Activated T-cell treated with anti-CD3 and anti-CD28 coated beads, Interleukin-2, amount 50 U/mL, for 72 hours (primary cell): ENCODE measurements at regions not wholly inside any gene's neighbourhood (a gene's known extent, or its start where the extent isn't known, plus 50 kb on each side); places are given as distances from the start of the nearest gene placed in this dataset.
A peak's percentile ranks its signal among the peaks of the same experiment; 100 is the strongest.

Experiments used
- ATAC-seq, 2 donors: fragments of 150-1000 bp; cut with Tn5 transposase; replicated peaks in 1 of 2; 2 replicates each; pipeline ENCODE4 v1.10.0; 2021; ENCODE audit warnings: moderate library complexity in 2 of 2, mild to moderate bottlenecking in 1 of 2
- DNase-seq, 2 donors: peaks; one replicate each; pipeline ENCODE4 v3.0.0; 2021 to 2022; ENCODE audit warnings: mixed read lengths in 1 of 2
- H3K27ac Mint-ChIP-seq: one replicate; pipeline ENCODE4 v1.8.0; 2022; ENCODE audit warnings: mild to moderate bottlenecking, moderate library complexity, mixed read lengths
- H3K27me3 Mint-ChIP-seq: one replicate; pipeline ENCODE4 v1.8.0; 2022; ENCODE audit warnings: low read depth, mixed read lengths
- H3K36me3 Mint-ChIP-seq, 2 donors: one replicate each; pipeline ENCODE4 v1.8.0; 2022; ENCODE audit warnings: mixed read lengths in 2 of 2, mild to moderate bottlenecking in 1 of 2; ENCODE audit not compliant: insufficient read depth in 2 of 2
- H3K4me1 Mint-ChIP-seq: one replicate; pipeline ENCODE4 v1.8.0; 2022; ENCODE audit warnings: low read depth, mixed read lengths
- H3K4me3 Mint-ChIP-seq, 2 donors: one replicate each; pipeline ENCODE4 v1.8.0; 2022; ENCODE audit warnings: mild to moderate bottlenecking in 2 of 2, mixed read lengths in 2 of 2, moderate library complexity in 2 of 2
- H3K9me3 Mint-ChIP-seq, 2 donors: one replicate each; pipeline ENCODE4 v1.8.0; 2022; ENCODE audit warnings: mixed read lengths in 2 of 2

DNA sequence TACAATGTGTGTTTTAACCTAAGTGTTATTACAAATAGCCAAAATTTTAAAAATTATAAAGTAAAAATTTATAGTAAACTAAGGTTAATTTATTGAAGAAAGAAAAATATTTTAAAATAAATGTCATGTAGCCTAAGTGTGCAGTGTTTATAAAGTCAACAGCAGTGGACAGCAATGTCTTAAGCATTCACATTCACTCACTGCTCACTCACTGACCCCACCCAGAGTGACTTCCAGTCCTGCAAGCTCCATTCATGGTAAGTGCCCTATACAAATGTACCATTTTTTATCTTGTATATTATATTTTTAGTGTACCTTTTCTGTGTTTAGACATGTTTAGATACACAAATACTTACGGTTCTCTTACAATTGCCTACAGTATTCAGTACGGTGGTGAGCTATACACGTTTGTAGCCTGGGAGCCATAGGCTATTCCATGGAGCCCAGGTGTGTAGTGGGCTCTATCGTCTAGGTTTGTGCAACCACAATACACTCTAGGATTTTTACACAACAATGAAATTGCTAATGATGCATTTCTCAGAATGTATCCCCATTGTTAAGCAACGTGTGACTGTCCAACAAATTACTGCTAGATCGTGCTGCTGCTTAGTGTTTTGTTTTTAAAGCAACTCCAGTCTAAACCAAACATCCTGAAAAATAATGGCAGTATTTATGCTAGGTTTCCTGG, 108.9 kb upstream of the NAMPT start:
- Mint-ChIP-seq H3K36me3 (peaks cover 5 to 9% of the 10 kb centered on the region in 2 donors), H3K27ac (no peak overlapping the region), H3K4me1 (peaks cover 18% of the 10 kb centered on the region), H3K9me3 (peaks cover 2 to 4% of the 10 kb centered on the region in 2 donors), H3K4me3 (no peak overlapping the region), H3K27me3 (peaks cover 59% of the 10 kb centered on the region)
- DNase-seq (no peak), ATAC-seq (no peak)

DNA sequence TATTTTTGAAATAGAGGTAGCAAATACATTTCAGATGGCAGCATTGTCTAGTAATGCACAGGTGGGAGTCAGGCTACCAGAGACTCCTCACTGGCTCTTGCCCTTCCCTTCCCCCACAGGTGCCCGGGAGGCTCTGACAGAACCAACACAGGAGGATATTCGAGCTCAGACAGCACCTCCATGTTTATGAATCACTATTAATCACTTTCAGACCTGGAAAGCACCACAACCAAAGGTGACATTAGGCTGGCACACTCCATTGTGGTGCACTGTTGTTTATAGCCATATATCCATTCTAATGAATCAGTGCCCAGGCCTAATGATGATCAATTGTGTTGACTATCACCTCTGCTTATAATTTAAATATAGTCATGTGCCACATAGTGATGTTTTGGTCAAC, 107.8 kb upstream of the NAMPT start:
- peaks cover 2 to 4% of the 10 kb centered on the region in 2 donors for H3K9me3 Mint-ChIP-seq
- peaks cover 48% of the 10 kb centered on the region for H3K27me3 Mint-ChIP-seq
- peaks cover 12% of the 10 kb centered on the region for H3K4me1 Mint-ChIP-seq
- no peak for ATAC-seq
- no peak for DNase-seq
- H3K27ac Mint-ChIP-seq = no peak overlapping the region
- H3K36me3 Mint-ChIP-seq = peaks cover 5 to 9% of the 10 kb centered on the region in 2 donors
- no peak overlapping the region for H3K4me3 Mint-ChIP-seq

DNA sequence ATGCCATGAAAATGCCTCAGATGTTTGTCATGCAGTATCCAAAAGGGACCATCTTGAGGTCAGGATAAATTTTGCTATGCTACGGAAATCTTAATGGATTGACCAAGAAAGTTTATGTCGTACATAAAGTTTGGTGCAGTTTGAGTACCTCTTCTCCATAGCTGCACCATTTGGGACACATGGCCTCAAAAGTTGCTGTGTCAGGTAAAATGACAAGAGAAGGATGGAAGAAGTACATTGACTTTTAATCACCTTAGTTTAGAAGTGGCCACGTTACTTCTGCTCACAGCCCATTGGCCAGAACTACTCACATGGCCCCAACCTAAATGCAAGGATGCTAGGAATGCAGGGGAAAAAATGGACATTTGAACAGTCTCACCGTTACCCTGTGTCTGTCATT, 107.4 kb upstream of the NAMPT start:
- Mint-ChIP-seq H3K36me3 (peaks cover 5 to 9% of the 10 kb centered on the region in 2 donors), H3K27ac (no peak overlapping the region), H3K27me3 (peaks cover 48% of the 10 kb centered on the region), H3K4me3 (no peak overlapping the region), H3K9me3 (peaks cover 2 to 4% of the 10 kb centered on the region in 2 donors), H3K4me1 (peaks cover 12% of the 10 kb centered on the region)
- DNase-seq (no peak), ATAC-seq (no peak)

DNA sequence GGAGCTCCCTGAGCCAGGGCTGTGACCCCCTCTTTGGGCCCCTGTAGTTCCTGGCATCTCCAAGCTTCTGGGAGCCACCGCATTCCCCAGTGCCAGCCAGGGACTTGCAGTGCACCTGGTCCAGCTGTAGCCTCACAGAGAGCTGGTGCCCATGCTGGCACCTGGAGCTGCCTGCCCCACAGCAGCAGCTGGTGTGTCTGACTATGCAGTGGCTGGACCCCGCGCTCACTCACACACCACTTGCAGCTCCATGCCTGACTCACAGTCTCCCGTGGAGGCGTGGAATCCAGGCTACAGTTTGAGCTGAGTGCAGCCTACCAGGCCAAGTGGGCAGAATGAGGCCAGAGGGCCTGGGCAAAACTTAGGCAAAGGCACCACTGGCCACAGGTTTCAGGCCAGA, 102.2 kb upstream of the NAMPT start:
- DNase-seq (no peak), ATAC-seq (no peak)
- peaks cover 34% of the 10 kb centered on the region for H3K27me3 Mint-ChIP-seq
- peaks cover 0 to 2% of the 10 kb centered on the region in 2 donors for H3K36me3 Mint-ChIP-seq
- no peaks in the 10 kb centered on the region for H3K4me1 Mint-ChIP-seq
- H3K9me3 Mint-ChIP-seq = no peaks in the 10 kb centered on the region
- H3K27ac Mint-ChIP-seq = no peak overlapping the region
- H3K4me3 Mint-ChIP-seq = no peak overlapping the region

DNA sequence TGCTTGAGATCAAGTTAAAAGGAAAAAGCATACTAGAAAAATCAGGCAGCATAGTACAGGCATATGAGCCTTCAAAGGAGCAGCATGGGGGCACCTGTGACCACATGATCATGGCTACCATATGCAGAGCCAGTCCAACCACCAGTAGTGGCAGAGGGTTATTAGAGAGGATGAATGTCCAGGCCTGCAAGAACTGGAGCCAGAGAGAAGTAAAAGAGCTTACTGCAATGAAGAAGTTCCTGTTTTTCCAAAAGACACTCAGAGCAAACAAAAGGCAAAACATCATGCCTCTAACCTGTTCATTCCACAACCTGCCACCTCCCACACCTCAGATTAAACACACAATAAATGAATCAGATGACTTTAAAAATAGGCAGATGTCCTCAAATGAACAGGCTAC, 99.6 kb upstream of the NAMPT start:
- DNase-seq (no peak), ATAC-seq (no peak)
- Mint-ChIP-seq H3K4me1 (peaks cover 11% of the 10 kb centered on the region), H3K27me3 (peaks cover 45% of the 10 kb centered on the region), H3K36me3 (peaks cover 0 to 2% of the 10 kb centered on the region in 2 donors), H3K9me3 (no peaks in the 10 kb centered on the region), H3K4me3 (no peak overlapping the region), H3K27ac (no peak overlapping the region)

GRCh38 chr7:106382929-106383328, 98.1 kb upstream of the NAMPT start:
- H3K9me3 Mint-ChIP-seq = no peaks in the 10 kb centered on the region
- H3K4me1 Mint-ChIP-seq = peaks cover 15% of the 10 kb centered on the region
- H3K4me3 Mint-ChIP-seq = no peak overlapping the region
- no peak overlapping the region for H3K27ac Mint-ChIP-seq
- H3K27me3 Mint-ChIP-seq = peaks cover 45% of the 10 kb centered on the region
- ATAC-seq = no peak
- DNase-seq = no peak
- peaks cover 0 to 2% of the 10 kb centered on the region in 2 donors for H3K36me3 Mint-ChIP-seq

DNA sequence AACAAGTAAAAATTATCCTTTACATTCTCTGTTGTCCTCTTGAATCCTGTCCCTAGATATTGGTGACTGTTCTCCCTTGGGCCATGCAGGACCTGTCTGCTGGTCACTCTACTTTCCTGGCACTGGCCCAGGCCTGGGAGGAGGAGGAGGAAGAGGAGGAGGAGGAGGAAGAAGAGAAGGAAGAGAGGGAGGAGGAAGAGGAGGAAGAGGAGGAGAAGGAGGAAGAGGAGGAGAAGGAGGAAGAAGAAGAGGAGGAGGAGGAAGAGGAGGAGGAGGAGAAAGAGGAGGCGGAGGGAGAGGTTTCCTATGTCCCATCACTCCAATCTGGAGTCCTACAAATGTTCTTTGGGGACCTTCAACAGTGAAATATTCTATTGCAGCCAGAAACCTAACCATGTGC, 97.3 kb upstream of the NAMPT start:
- Mint-ChIP-seq H3K36me3 (peaks cover 0 to 2% of the 10 kb centered on the region in 2 donors), H3K4me1 (peaks cover 23% of the 10 kb centered on the region), H3K4me3 (no peak overlapping the region), H3K27me3 (peaks cover 41% of the 10 kb centered on the region), H3K9me3 (no peaks in the 10 kb centered on the region), H3K27ac (no peak overlapping the region)
- DNase-seq (no peak), ATAC-seq (no peak)

- Mint-ChIP-seq H3K36me3 (peaks cover 0 to 2% of the 10 kb centered on the region in 2 donors), H3K4me3 (no peak overlapping the region), H3K27me3 (peaks cover 38% of the 10 kb centered on the region), H3K4me1 (peaks cover 24% of the 10 kb centered on the region), H3K9me3 (no peaks in the 10 kb centered on the region), H3K27ac (no peak overlapping the region)
- DNase-seq (no peak), ATAC-seq (no peak)
Measured at GRCh38 chr7:106381252-106381651, 96.5 kb upstream of the NAMPT start.

GRCh38 chr7:106377847-106378361, 93.1 kb upstream of the NAMPT start:
- Mint-ChIP-seq H3K4me1 (peaks cover 24% of the 10 kb centered on the region), H3K27ac (no peak overlapping the region), H3K27me3 (peaks cover 22% of the 10 kb centered on the region), H3K36me3 (no peaks in the 10 kb centered on the region), H3K9me3 (no peaks in the 10 kb centered on the region), H3K4me3 (peak overlapping the region; percentile 0 to 41)
- ATAC-seq (peak; percentile 43 to 52), DNase-seq (no peak)

- Mint-ChIP-seq H3K4me1 (peaks cover 19% of the 10 kb centered on the region), H3K27ac (no peak overlapping the region), H3K36me3 (no peaks in the 10 kb centered on the region), H3K4me3 (no peak overlapping the region), H3K9me3 (no peaks in the 10 kb centered on the region), H3K27me3 (peaks cover 11% of the 10 kb centered on the region)
- DNase-seq (no peak), ATAC-seq (no peak)
Measured at GRCh38 chr7:106376026-106376799, 91.4 kb upstream of the NAMPT start.

GRCh38 chr7:106375499-106375898, 90.7 kb upstream of the NAMPT start:
- peaks cover 4% of the 10 kb centered on the region for H3K27me3 Mint-ChIP-seq
- no peak overlapping the region for H3K27ac Mint-ChIP-seq
- H3K36me3 Mint-ChIP-seq = no peaks in the 10 kb centered on the region
- peaks cover 13% of the 10 kb centered on the region for H3K4me1 Mint-ChIP-seq
- H3K9me3 Mint-ChIP-seq = no peaks in the 10 kb centered on the region
- DNase-seq = no peak
- H3K4me3 Mint-ChIP-seq = no peak overlapping the region
- peak in 1 of 2 donors; percentile 77 for ATAC-seq

GRCh38 chr7:106374437-106374836, 89.7 kb upstream of the NAMPT start:
- H3K9me3 Mint-ChIP-seq = no peaks in the 10 kb centered on the region

DNA sequence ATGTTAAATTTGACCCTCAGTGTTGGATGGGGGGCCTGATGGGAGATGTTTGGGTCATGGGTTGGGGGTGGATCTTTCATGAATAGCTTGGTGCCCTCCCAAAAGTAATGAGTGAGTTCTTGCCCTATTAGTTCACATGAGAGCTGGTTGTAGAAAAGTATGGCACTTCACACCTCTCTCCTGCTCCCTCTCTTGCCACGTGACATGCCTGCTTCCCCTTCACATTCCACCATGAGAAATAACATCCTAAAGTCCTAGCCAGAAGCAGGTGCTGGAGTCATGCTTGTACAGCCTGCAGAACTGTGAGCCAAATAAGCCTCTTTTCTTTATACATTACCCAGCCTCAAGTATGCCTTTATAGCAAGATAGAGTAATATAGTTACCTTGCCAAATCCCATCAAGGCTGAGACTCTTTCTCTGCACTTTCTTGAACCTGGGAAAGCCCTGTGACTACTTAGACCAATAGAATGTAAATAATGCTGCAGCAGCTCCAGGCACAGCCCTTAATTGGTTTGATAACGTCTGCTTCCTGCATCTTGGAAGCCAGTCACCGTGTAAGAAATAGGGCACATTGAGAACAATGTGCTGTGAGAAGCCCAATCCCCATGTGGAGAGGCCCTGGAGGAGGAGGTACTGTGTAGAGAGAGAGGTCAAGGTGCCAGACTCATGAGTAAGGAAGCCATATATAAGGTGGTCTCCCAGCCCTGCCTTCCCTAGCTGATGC, 88.0 kb upstream of the NAMPT start:
- Mint-ChIP-seq H3K4me3 (no peak overlapping the region), H3K9me3 (no peaks in the 10 kb centered on the region), H3K36me3 (no peaks in the 10 kb centered on the region), H3K27ac (no peak overlapping the region), H3K27me3 (no peaks in the 10 kb centered on the region), H3K4me1 (peaks cover 26% of the 10 kb centered on the region)
- ATAC-seq (no peak), DNase-seq (no peak)

More at GRCh38 chr7:106374437-106374836, 89.7 kb upstream of the NAMPT start:
- Mint-ChIP-seq H3K27me3 (no peaks in the 10 kb centered on the region), H3K36me3 (no peaks in the 10 kb centered on the region), H3K27ac (no peak overlapping the region), H3K4me1 (peaks cover 18% of the 10 kb centered on the region), H3K4me3 (no peak overlapping the region)
- no peak for DNase-seq
- no peak for ATAC-seq
